B cell (primary cell): ENCODE measurements at regions not wholly inside any gene's neighbourhood (a gene's known extent, or its start where the extent isn't known, plus 50 kb on each side); places are given as distances from the start of the nearest gene placed in this dataset.

Experiments used
- EZH2 ChIP-seq: IDR thresholded peaks from 2 replicates; pipeline ENCODE4 v1.6.1; 2012; ENCODE audit warnings: borderline replicate concordance, low read depth, mild to moderate bottlenecking, moderate library complexity, low read length; ENCODE audit not compliant: insufficient read depth, poor library complexity, severe bottlenecking
- TF ChIP-seq, protein P1 (sequence below): fragments of 200-600 bp; IDR thresholded peaks from one replicate; pipeline ENCODE4 v1.8.0; 2022; ENCODE audit warnings: antibody characterized with exemption, mild to moderate bottlenecking

DNA sequence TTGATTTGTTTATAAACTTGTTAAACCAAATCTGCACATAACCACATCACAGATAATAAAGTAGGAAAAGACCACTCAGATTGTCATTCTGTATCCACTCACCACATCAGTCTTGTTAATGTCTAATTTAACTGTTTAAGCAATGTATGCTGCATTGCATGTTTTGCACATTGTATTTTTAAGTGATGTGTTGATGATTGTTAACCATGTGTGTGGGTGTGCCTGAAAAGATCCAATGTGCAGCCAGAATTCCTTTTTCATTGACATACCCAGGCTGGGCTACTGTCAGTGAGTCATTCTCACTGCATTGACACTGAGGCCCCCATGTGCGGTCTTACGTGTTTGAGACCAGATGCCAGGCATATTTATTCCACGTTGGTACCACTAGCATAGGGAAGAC, 167.3 kb downstream of the TRMT11 start:
- TF ChIP-seq, protein P1, sequence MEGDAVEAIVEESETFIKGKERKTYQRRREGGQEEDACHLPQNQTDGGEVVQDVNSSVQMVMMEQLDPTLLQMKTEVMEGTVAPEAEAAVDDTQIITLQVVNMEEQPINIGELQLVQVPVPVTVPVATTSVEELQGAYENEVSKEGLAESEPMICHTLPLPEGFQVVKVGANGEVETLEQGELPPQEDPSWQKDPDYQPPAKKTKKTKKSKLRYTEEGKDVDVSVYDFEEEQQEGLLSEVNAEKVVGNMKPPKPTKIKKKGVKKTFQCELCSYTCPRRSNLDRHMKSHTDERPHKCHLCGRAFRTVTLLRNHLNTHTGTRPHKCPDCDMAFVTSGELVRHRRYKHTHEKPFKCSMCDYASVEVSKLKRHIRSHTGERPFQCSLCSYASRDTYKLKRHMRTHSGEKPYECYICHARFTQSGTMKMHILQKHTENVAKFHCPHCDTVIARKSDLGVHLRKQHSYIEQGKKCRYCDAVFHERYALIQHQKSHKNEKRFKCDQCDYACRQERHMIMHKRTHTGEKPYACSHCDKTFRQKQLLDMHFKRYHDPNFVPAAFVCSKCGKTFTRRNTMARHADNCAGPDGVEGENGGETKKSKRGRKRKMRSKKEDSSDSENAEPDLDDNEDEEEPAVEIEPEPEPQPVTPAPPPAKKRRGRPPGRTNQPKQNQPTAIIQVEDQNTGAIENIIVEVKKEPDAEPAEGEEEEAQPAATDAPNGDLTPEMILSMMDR = no peak
- no peak for TF ChIP-seq EZH2
